Body of pancreas (tissue), 4 donors: ENCODE measurements at regions not wholly inside any gene's neighbourhood (a gene's known extent, or its start where the extent isn't known, plus 50 kb on each side); places are given as distances from the start of the nearest gene placed in this dataset.

ENCODE experiments used
- ATAC-seq: fragments of 150-250 bp; one replicate; pipeline ENCODE4 v1.9.1; 2016
- DNase-seq, 4 donors: peaks; one replicate each; pipeline ENCODE4 v3.0.0-alpha.2; 2019
- H3K27ac ChIP-seq, 4 donors: fragments of 200-600 bp; sonication (generic); 1 replicate in 3 of 4; 2 replicates in 1 of 4; pipeline versions ENCODE4 v1.5.1 to v1.6.1; 2016 to 2019; ENCODE audit warnings: mild to moderate bottlenecking in 1 of 4, mixed read lengths in 1 of 4, moderate library complexity in 1 of 4
- H3K27me3 ChIP-seq, 2 donors: fragments of 200-600 bp; sonication (generic); one replicate each; pipeline ENCODE4 v1.6.0; 2016; ENCODE audit warnings: mild to moderate bottlenecking in 1 of 2
- H3K36me3 ChIP-seq, 2 donors: fragments of 200-600 bp; sonication (generic); replicated peaks in 1 of 2; 2 replicates each; pipeline ENCODE4 v1.5.1; 2016; ENCODE audit warnings: low read depth in 2 of 2; ENCODE audit not compliant: insufficient read depth in 1 of 2
- H3K4me1 ChIP-seq: fragments of 200-600 bp; sonication (generic); one replicate; pipeline ENCODE4 v1.6.0; 2016
- H3K4me3 ChIP-seq, 2 donors: fragments of 200-600 bp; sonication (generic); 1 replicate in 1 of 2; 2 replicates in 1 of 2; pipeline ENCODE4 v1.5.1; 2016 to 2019
- H3K9me3 ChIP-seq, 3 donors: fragments of 200-600 bp; sonication (generic); 1 replicate in 2 of 3; 2 replicates in 1 of 3; pipeline ENCODE4 v1.5.1; 2016
- POLR2A ChIP-seq, 3 donors: fragments of 450-650 bp; IDR thresholded peaks; one replicate each; pipeline ENCODE4 v1.6.1; 2016; ENCODE audit warnings: antibody characterized with exemption in 3 of 3, mild to moderate bottlenecking in 2 of 3
- WGBS, 2 donors: methylation state at CpG; one replicate each; pipeline ENCODE4 v1.1.5; 2017; 5-methylcytosine and 5-hydroxymethylcytosine counted together
- intact Hi-C: fragments of 100-400 bp; cut with DNase I; formaldehyde crosslinking; loops from one replicate; pipeline ENCODE4 v1.15.1; 2023
- TF ChIP-seq, protein P1 (sequence below), 7 experiments: fragments of 450-650 bp in 4 of 7; fragments of 200-600 bp in 3 of 7; sonication (generic) in 3 of 7; IDR thresholded peaks; one replicate each; pipeline ENCODE4 v1.5.1; 2016 to 2019; ENCODE audit warnings: antibody characterized with exemption in 7 of 7

DNA sequence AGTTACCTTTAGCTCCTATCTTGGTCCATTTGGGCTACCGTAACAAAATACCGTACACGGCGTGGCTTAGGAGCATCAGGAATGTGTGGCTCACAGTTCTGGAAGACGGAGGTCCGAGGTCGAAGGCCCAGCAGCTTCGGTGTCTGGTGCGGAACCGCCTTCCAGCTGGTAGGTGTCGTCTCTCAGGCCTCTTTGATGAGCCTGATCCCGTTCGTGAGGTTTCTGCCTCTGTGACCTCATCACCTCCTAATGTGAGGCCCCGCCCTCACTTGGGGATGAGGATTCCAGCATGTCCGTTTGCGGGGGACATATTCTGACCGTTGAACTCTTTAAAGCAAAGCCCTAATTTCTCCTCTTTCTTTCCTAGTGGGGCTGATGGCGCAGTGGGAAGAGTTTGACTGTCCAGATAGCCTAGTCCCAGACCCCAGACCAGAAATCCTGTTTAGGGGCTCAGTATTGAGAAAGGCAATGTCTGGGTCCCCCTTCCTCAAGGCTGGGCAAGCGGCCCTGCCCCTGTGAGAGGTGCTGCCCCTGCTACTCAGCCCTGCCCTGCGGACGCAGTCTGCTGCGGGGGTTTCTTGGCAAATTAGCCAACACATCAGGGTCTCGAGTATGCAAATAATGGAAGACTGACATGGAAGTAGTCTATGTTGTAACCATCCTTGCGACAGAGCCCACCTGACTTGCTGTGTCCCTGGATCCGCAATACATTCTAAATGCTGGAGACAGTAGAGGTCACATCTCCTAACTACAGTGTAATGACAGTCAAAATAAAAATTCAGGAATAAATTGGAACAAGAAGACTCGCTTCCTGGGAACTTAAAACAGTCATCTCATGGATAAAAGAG lies 128.0 kb downstream of the ASB1 start:
- ATAC-seq: no peak
- Histone ChIP-seq H3K36me3 (no peaks in the 10 kb centered on the region), H3K4me1 (no peaks in the 10 kb centered on the region), H3K9me3 (peaks cover 0 to 4% (median 0%) of the 10 kb centered on the region in 3 donors), H3K4me3 (no peak overlapping the region), H3K27me3 (peaks cover 0 to 4% of the 10 kb centered on the region in 2 donors), H3K27ac (no peak overlapping the region)
- DNase-seq: no peak
- WGBS, 2 donors: 54 to 60% methylated on average over 23 to 25 of the region's 26 CpGs
- no peak for TF ChIP-seq POLR2A (IDR thresholded peaks at IDR 0.05)
- TF ChIP-seq, protein P1, sequence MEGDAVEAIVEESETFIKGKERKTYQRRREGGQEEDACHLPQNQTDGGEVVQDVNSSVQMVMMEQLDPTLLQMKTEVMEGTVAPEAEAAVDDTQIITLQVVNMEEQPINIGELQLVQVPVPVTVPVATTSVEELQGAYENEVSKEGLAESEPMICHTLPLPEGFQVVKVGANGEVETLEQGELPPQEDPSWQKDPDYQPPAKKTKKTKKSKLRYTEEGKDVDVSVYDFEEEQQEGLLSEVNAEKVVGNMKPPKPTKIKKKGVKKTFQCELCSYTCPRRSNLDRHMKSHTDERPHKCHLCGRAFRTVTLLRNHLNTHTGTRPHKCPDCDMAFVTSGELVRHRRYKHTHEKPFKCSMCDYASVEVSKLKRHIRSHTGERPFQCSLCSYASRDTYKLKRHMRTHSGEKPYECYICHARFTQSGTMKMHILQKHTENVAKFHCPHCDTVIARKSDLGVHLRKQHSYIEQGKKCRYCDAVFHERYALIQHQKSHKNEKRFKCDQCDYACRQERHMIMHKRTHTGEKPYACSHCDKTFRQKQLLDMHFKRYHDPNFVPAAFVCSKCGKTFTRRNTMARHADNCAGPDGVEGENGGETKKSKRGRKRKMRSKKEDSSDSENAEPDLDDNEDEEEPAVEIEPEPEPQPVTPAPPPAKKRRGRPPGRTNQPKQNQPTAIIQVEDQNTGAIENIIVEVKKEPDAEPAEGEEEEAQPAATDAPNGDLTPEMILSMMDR (IDR thresholded peaks at IDR 0.05): no peak
- intact Hi-C loops: no loop called here

DNA sequence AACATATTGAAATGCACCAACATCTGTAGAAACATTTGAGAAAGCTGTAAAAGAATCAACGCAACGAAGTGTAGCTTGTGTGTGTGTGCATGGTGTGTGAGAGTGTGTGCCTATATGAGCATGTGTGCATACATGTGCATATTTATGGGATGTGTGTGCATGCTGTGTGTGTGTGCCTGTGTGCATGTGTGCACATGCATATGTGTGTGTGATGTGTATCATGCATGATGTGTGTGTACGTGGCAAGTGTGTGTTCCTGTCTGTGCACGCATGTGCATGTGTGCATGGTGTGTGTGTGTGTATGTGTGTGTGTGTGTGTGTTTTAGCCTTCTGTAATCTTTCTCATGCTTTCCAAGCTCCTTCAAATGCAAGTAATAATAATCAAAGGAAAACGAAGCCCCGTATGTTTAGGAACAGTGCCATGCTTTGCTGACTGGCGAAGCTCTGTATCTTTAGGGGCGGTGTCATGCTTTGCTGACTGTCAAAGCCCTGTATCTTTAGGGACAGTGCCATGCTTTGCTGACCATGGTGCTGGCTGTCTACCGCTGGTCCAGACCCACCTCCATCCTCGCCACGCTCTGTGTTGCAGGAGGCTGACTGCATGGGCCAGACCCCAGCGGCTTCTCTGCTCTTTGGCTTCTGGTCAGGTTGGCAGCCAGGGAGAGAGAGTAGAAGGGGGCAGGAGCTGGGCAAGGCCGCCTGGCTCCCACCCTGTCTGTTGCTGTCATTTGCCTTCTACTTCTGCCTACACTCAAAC lies 129.2 kb downstream of the ASB1 start:
- peaks cover 0 to 4% of the 10 kb centered on the region in 2 donors for H3K27me3 ChIP-seq
- H3K27ac ChIP-seq: no peak overlapping the region
- 59 to 75% methylated on average over 13 of the region's 13 CpGs for WGBS, 2 donors
- peaks cover 0 to 4% (median 0%) of the 10 kb centered on the region in 3 donors for H3K9me3 ChIP-seq
- TF ChIP-seq POLR2A (IDR thresholded peaks at IDR 0.05): no peak
- TF ChIP-seq, protein P1 (IDR thresholded peaks at IDR 0.05): no peak
- ATAC-seq: no peak
- no peaks in the 10 kb centered on the region for H3K36me3 ChIP-seq
- intact Hi-C loops: no loop called here
- H3K4me1 ChIP-seq: no peaks in the 10 kb centered on the region
- no peak for DNase-seq
- no peak overlapping the region for H3K4me3 ChIP-seq

- no peak for TF ChIP-seq POLR2A (IDR thresholded peaks at IDR 0.05)
- TF ChIP-seq, protein P1 (IDR thresholded peaks at IDR 0.05): no peak
- intact Hi-C loops: no loop called here
Observed at GRCh38 chr2:238557431-238557830, 130.7 kb downstream of the ASB1 start.

GRCh38 chr2:238557936-238558335 lies 131.2 kb downstream of the ASB1 start:
- Histone ChIP-seq H3K27ac (no peak overlapping the region), H3K9me3 (no peaks in the 10 kb centered on the region), H3K4me3 (no peak overlapping the region), H3K36me3 (no peaks in the 10 kb centered on the region), H3K27me3 (peaks cover 0 to 4% of the 10 kb centered on the region in 2 donors), H3K4me1 (no peaks in the 10 kb centered on the region)
- no peak for DNase-seq
- no peak for ATAC-seq
- WGBS, 2 donors: 64 to 69% methylated on average over 11 of the region's 11 CpGs
- intact Hi-C loops: no loop called here
- TF ChIP-seq, protein P1 (IDR thresholded peaks at IDR 0.05): no peak
- no peak for TF ChIP-seq POLR2A (IDR thresholded peaks at IDR 0.05)

More at GRCh38 chr2:238557431-238557830, 130.7 kb downstream of the ASB1 start:
- H3K27me3 ChIP-seq: peaks cover 0 to 4% of the 10 kb centered on the region in 2 donors
- no peaks in the 10 kb centered on the region for H3K9me3 ChIP-seq
- no peak for DNase-seq
- ATAC-seq: no peak
- no peak overlapping the region for H3K27ac ChIP-seq
- no peaks in the 10 kb centered on the region for H3K36me3 ChIP-seq
- 69 to 79% methylated on average over 4 to 5 of the region's 5 CpGs for WGBS, 2 donors
- no peaks in the 10 kb centered on the region for H3K4me1 ChIP-seq
- H3K4me3 ChIP-seq: no peak overlapping the region
